ENCODE measurements at regions not wholly inside any gene's neighbourhood (a gene's known extent, or its start where the extent isn't known, plus 50 kb on each side); places are given as distances from the start of the nearest gene placed in this dataset.

GRCh38 chr1:63190171-63190570, 132.2 kb upstream of the FOXD3 start:
- no peak for TF ChIP-seq CTCF (IDR thresholded peaks at IDR 0.05)
- no peak for TF ChIP-seq POLR2A (IDR thresholded peaks at IDR 0.05)

All from adrenal gland (tissue), 5 donors.